Endothelial cell of umbilical vein (primary cell): ENCODE measurements at regions not wholly inside any gene's neighbourhood (a gene's known extent, or its start where the extent isn't known, plus 50 kb on each side); places are given as distances from the start of the nearest gene placed in this dataset.

ENCODE experiments used
- POLR2A ChIP-seq: IDR thresholded peaks from 2 replicates; pipeline ENCODE4 v1.6.1; 2012; ENCODE audit warnings: low read depth, mild to moderate bottlenecking, control low read depth, low read length
- POLR2AphosphoS5 ChIP-seq: IDR thresholded peaks from 2 replicates; pipeline ENCODE4 v1.6.1; 2012; ENCODE audit warnings: low read depth, mild to moderate bottlenecking, control low read depth, low read length, moderate library complexity; ENCODE audit not compliant: insufficient read depth
- TF ChIP-seq, protein P1 (sequence below), 2 donors: IDR thresholded peaks; 1 replicate in 1 of 2; 2 replicates in 1 of 2; pipeline ENCODE4 v1.5.1; 2011; ENCODE audit warnings: low read length in 2 of 2, mild to moderate bottlenecking in 2 of 2, moderate library complexity in 2 of 2, control low read depth in 1 of 2, inconsistent platforms in 1 of 2, low read depth in 1 of 2; ENCODE audit not compliant: insufficient read depth in 1 of 2; ENCODE audit errors: extremely low read depth in 1 of 2

DNA sequence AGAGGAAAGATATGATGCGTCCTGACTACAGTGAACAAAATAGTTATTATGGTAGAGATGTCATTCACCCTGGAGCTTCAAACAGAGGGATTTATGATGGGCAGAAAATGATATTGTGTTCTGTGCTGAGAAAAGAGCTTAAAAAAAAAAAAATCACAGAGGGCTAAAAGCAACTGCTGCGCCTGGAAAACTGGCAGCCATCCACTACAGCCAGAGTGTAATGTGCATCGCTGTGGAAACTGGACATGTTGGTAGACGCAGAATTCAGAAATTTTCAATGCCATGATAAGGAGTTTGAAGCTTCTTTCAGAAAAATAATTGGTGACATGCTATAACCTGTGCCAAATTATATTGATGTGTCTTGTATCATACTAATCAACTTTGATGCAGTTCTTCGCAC is 122.9 kb upstream of the SOX11 start:
- TF ChIP-seq, protein P1, sequence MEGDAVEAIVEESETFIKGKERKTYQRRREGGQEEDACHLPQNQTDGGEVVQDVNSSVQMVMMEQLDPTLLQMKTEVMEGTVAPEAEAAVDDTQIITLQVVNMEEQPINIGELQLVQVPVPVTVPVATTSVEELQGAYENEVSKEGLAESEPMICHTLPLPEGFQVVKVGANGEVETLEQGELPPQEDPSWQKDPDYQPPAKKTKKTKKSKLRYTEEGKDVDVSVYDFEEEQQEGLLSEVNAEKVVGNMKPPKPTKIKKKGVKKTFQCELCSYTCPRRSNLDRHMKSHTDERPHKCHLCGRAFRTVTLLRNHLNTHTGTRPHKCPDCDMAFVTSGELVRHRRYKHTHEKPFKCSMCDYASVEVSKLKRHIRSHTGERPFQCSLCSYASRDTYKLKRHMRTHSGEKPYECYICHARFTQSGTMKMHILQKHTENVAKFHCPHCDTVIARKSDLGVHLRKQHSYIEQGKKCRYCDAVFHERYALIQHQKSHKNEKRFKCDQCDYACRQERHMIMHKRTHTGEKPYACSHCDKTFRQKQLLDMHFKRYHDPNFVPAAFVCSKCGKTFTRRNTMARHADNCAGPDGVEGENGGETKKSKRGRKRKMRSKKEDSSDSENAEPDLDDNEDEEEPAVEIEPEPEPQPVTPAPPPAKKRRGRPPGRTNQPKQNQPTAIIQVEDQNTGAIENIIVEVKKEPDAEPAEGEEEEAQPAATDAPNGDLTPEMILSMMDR (IDR thresholded peaks at IDR 0.05; ENCODE audit: extremely low read depth in 1 of 2, insufficient read depth in 1 of 2, low read depth in 1 of 2, low read length in 2 of 2): no peak
- TF ChIP-seq POLR2A: no peak
- no peak for TF ChIP-seq POLR2AphosphoS5
